Breast epithelium (tissue), 3 donors: ENCODE measurements at regions not wholly inside any gene's neighbourhood (a gene's known extent, or its start where the extent isn't known, plus 50 kb on each side); places are given as distances from the start of the nearest gene placed in this dataset.

Experiments used
- POLR2AphosphoS5 ChIP-seq, 3 donors: sonication (generic); formaldehyde crosslinking; IDR thresholded peaks; one replicate each; pipeline ENCODE4 v1.6.1; 2017; ENCODE audit warnings: antibody characterized with exemption in 3 of 3
- TF ChIP-seq, protein P1 (sequence below), 3 donors: fragments of 450-650 bp; IDR thresholded peaks; one replicate each; pipeline ENCODE4 v1.5.1; 2016 to 2017; ENCODE audit warnings: antibody characterized with exemption in 3 of 3, mild to moderate bottlenecking in 3 of 3, moderate library complexity in 3 of 3

DNA sequence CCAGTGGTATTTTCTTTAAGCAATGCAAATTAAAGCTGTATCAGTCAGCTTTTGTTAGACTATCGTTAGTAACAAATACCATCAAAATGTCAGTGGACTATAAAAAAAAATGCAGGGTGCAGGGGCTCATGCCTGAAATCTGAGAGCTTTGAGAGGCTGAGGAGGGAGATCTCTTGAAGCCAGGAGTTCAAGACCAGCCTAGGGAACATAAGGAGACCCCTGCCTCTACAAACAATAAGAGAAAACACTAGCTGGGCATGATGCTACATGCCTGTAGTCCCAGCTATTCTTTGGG, 253.7 kb downstream of the MYCN start:
- no peak for TF ChIP-seq POLR2AphosphoS5 (IDR thresholded peaks at IDR 0.05)
- TF ChIP-seq, protein P1, sequence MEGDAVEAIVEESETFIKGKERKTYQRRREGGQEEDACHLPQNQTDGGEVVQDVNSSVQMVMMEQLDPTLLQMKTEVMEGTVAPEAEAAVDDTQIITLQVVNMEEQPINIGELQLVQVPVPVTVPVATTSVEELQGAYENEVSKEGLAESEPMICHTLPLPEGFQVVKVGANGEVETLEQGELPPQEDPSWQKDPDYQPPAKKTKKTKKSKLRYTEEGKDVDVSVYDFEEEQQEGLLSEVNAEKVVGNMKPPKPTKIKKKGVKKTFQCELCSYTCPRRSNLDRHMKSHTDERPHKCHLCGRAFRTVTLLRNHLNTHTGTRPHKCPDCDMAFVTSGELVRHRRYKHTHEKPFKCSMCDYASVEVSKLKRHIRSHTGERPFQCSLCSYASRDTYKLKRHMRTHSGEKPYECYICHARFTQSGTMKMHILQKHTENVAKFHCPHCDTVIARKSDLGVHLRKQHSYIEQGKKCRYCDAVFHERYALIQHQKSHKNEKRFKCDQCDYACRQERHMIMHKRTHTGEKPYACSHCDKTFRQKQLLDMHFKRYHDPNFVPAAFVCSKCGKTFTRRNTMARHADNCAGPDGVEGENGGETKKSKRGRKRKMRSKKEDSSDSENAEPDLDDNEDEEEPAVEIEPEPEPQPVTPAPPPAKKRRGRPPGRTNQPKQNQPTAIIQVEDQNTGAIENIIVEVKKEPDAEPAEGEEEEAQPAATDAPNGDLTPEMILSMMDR (IDR thresholded peaks at IDR 0.05) = no peak
